PC-9 (cell line): ENCODE measurements at regions not wholly inside any gene's neighbourhood (a gene's known extent, or its start where the extent isn't known, plus 50 kb on each side); places are given as distances from the start of the nearest gene placed in this dataset.

Experiments used
- BruUV-seq: library from RNA; stranded (reverse); fragments of 400-500 nt; replicated peaks from 2 replicates; lab custom pipeline; 2021; lab: Mats Ljungman, UMichigan
- CTCF ChIA-PET: fragments of 300-600 bp; sonication (Branson Sonifier 250); formaldehyde crosslinking; loops from one replicate; lab custom pipeline; 2022; ENCODE audit warnings: antibody characterized with exemption; lab: Charles Lee
- POLR2A ChIA-PET: fragments of 300-600 bp; sonication (Branson Sonifier 250); formaldehyde crosslinking; loops from one replicate; lab custom pipeline; 2022; ENCODE audit warnings: antibody characterized with exemption; ENCODE audit not compliant: unreplicated experiment; lab: Charles Lee
- DNase-seq, 2 experiments: peaks; one replicate each; pipeline versions ENCODE4 v3.0.0 to v3.0.0-alpha.2; 2015 to 2022; ENCODE audit warnings: mixed read lengths in 1 of 2
- H2AFZ ChIP-seq: fragments of 200-600 bp; sonication (generic); 2 replicates; pipeline ENCODE4 v1.8.1; 2017; ENCODE audit warnings: antibody characterized with exemption
- H3F3A ChIP-seq: fragments of 200-600 bp; sonication (generic); 2 replicates; pipeline ENCODE4 v1.8.1; 2017; ENCODE audit warnings: antibody characterized with exemption, mild to moderate bottlenecking, low read depth; ENCODE audit not compliant: insufficient read depth
- H3K27ac ChIP-seq: fragments of 200-600 bp; sonication (generic); 2 replicates; pipeline ENCODE4 v1.6.1; 2016; ENCODE audit warnings: mixed run types
- H3K27me3 ChIP-seq: fragments of 200-600 bp; sonication (generic); 2 replicates; pipeline ENCODE4 v1.6.1; 2016; ENCODE audit warnings: low read depth, mixed run types; ENCODE audit not compliant: insufficient read depth
- H3K36me3 ChIP-seq: fragments of 200-600 bp; sonication (generic); 2 replicates; pipeline ENCODE4 v1.6.1; 2016; ENCODE audit warnings: low read depth, mixed run types
- H3K4me1 ChIP-seq: fragments of 200-600 bp; sonication (generic); replicated peaks from 2 replicates; pipeline ENCODE4 v1.6.1; 2016; ENCODE audit warnings: mixed run types; ENCODE audit not compliant: insufficient read depth
- H3K4me2 ChIP-seq: fragments of 200-600 bp; sonication (generic); 2 replicates; pipeline ENCODE4 v1.6.1; 2017; ENCODE audit warnings: mixed run types
- H3K4me3 ChIP-seq: fragments of 200-600 bp; sonication (generic); 2 replicates; pipeline ENCODE4 v1.6.1; 2016; ENCODE audit warnings: mixed run types
- H3K79me2 ChIP-seq: fragments of 200-600 bp; sonication (generic); 2 replicates; pipeline ENCODE4 v1.6.1; 2017; ENCODE audit warnings: low read depth, mixed run types
- H3K9me2 ChIP-seq: fragments of 200-600 bp; sonication (generic); 2 replicates; pipeline ENCODE4 v1.8.1; 2017; ENCODE audit warnings: mild to moderate bottlenecking; ENCODE audit not compliant: insufficient read depth
- H3K9me3 ChIP-seq: fragments of 200-600 bp; sonication (generic); 2 replicates; pipeline ENCODE4 v1.8.1; 2016; ENCODE audit warnings: low read depth; ENCODE audit not compliant: insufficient read depth
- H4K20me1 ChIP-seq: fragments of 200-600 bp; sonication (generic); 2 replicates; pipeline ENCODE4 v1.8.1; 2017; ENCODE audit not compliant: insufficient read depth
- EZH2 ChIP-seq: fragments of 200-600 bp; sonication (generic); IDR thresholded peaks from 2 replicates; pipeline ENCODE4 v1.8.0; 2017; ENCODE audit warnings: antibody characterized with exemption, low read depth
- intact Hi-C: fragments of 100-400 bp; cut with micrococcal nuclease; formaldehyde crosslinking; loops from one replicate; pipeline ENCODE4 v1.10.0; 2022; ENCODE audit not compliant: unreplicated experiment
- TF ChIP-seq, protein P1 (sequence below): fragments of 200-600 bp; sonication (generic); conservative IDR thresholded peaks from 2 replicates; pipeline ENCODE4 v1.6.1; 2017; ENCODE audit warnings: mixed run types, antibody characterized with exemption, mild to moderate bottlenecking, moderate library complexity

DNA sequence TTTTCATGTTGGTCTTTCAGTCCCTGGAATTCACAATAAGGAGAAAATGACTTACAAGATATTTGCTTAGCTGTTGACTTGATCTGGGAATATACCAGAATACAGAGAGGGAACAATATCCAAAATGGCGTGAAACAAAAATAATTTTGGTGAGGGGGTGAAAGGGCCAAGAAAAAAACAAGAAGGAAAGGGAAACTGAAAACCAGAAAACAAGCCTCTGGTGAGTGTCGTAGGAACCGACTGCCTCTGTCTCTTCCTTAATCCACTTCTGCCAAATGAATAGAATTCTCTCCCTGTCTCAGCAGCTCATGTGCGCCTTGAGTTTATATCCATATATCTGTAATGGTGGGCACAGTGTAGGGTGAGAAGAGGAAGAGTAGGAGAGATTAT is 367.6 kb downstream of the ETS1 start:
- Histone ChIP-seq H2AFZ (no peak overlapping the region), H3K27me3 (no peaks in the 10 kb centered on the region), H3K9me3 (peaks cover 5% of the 10 kb centered on the region; the same call in 1 of the 2 replicates), H3F3A (no peaks in the 10 kb centered on the region), H4K20me1 (no peaks in the 10 kb centered on the region), H3K27ac (no peak overlapping the region), H3K79me2 (no peaks in the 10 kb centered on the region), H3K36me3 (no peaks in the 10 kb centered on the region), H3K9me2 (no peaks in the 10 kb centered on the region), H3K4me1 (no peaks in the 10 kb centered on the region), H3K4me3 (no peak overlapping the region), H3K4me2 (no peak overlapping the region)
- BruUV-seq: no TSS peak
- intact Hi-C loops: no loop called here
- ChIA-PET CTCF (no interaction called here), POLR2A (no interaction called here)
- TF ChIP-seq EZH2: no peak
- TF ChIP-seq, protein P1, sequence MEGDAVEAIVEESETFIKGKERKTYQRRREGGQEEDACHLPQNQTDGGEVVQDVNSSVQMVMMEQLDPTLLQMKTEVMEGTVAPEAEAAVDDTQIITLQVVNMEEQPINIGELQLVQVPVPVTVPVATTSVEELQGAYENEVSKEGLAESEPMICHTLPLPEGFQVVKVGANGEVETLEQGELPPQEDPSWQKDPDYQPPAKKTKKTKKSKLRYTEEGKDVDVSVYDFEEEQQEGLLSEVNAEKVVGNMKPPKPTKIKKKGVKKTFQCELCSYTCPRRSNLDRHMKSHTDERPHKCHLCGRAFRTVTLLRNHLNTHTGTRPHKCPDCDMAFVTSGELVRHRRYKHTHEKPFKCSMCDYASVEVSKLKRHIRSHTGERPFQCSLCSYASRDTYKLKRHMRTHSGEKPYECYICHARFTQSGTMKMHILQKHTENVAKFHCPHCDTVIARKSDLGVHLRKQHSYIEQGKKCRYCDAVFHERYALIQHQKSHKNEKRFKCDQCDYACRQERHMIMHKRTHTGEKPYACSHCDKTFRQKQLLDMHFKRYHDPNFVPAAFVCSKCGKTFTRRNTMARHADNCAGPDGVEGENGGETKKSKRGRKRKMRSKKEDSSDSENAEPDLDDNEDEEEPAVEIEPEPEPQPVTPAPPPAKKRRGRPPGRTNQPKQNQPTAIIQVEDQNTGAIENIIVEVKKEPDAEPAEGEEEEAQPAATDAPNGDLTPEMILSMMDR: no peak
- no peak for DNase-seq

DNA sequence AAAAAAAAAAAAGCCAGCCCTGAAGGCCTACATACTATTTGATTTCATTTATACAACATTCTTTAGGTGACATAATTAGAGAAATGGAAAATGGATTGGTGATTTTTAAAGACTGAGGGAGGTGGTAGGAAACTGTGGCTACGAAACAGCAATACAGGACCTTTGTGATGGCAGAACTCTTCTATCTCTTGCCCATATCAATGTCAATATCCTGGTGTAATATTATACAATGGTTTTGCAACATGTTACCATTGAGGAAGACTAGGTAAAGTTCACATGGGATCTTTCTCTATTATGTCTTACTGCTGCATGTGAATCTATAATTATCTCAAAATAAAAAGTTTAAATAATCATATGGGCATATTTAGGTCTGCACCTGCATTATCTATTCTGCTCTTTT is 371.2 kb downstream of the ETS1 start:
- no peak for TF ChIP-seq EZH2
- TF ChIP-seq, protein P1: no peak
- Histone ChIP-seq H3K4me2 (no peak overlapping the region), H3K79me2 (no peaks in the 10 kb centered on the region), H3K27ac (no peak overlapping the region), H3K4me1 (peaks cover 7% of the 10 kb centered on the region), H3K4me3 (no peak overlapping the region), H4K20me1 (no peaks in the 10 kb centered on the region), H3F3A (peaks cover 7% of the 10 kb centered on the region), H3K9me2 (no peaks in the 10 kb centered on the region), H3K9me3 (peaks cover 19% of the 10 kb centered on the region), H2AFZ (no peak overlapping the region), H3K27me3 (no peaks in the 10 kb centered on the region), H3K36me3 (no peaks in the 10 kb centered on the region)
- DNase-seq: no peak
- ChIA-PET POLR2A (no interaction called here), CTCF (no interaction called here)
- no TSS peak for BruUV-seq
- intact Hi-C loops: no loop called here

DNA sequence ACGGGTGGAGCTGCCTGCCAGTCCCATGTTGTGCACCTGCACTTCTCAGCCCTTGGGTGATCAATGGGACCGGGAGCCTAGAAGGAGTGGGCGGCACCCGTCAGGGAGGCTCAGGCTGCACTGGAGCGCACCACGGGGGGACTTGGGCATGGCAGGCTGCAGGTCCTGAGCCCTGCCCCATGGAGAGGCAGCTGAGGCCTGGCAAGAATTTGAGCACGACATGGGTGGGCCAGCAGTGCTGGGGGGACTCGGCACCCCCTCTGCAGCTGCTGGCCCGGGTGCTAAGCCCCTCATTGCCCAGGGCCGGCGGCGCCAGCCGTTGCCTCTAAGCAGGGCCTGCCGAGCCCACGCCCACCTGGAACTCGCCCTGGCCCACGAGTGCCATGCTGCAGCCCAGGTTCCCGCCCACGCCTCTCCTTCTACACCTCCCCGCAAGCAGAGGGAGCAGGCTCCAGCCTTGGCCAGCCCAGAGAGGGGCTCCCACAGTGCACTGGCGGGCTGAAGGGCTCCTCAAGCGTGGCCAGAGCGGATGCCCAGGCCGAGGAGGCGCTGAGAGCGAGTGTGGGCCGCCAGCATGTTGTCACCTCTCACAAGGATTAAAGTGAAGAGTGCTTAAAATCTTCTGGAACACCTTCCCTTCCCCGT is 372.0 kb downstream of the ETS1 start:
- Histone ChIP-seq H3K9me3 (peaks cover 19% of the 10 kb centered on the region), H3K4me3 (no peak overlapping the region), H3K27ac (no peak overlapping the region), H3K4me1 (peaks cover 12% of the 10 kb centered on the region), H3K27me3 (no peaks in the 10 kb centered on the region), H3K79me2 (no peaks in the 10 kb centered on the region), H3K4me2 (no peak overlapping the region), H3F3A (peaks cover 12% of the 10 kb centered on the region), H4K20me1 (no peaks in the 10 kb centered on the region), H3K36me3 (no peaks in the 10 kb centered on the region), H3K9me2 (no peaks in the 10 kb centered on the region), H2AFZ (no peak overlapping the region)
- ChIA-PET CTCF (no interaction called here), POLR2A (no interaction called here)
- intact Hi-C loops: no loop called here
- no TSS peak for BruUV-seq
- no peak for TF ChIP-seq EZH2
- TF ChIP-seq, protein P1: no peak
- DNase-seq: no peak
